ENCODE measurements at regions not wholly inside any gene's neighbourhood (a gene's known extent, or its start where the extent isn't known, plus 50 kb on each side); places are given as distances from the start of the nearest gene placed in this dataset.

GRCh38 chr3:159593927-159594605 is 394.6 kb upstream of the IL12A start:
- no peaks in the 10 kb centered on the region for H3K9me1 ChIP-seq (ENCODE audit: control insufficient read depth, extremely low read depth, insufficient read depth, low read length)
- no peak overlapping the region for H3K4me2 ChIP-seq (ENCODE audit: control insufficient read depth, extremely low read depth, insufficient read depth, low read depth, low read length)
- no peaks in the 10 kb centered on the region for H3K79me2 ChIP-seq (ENCODE audit: control insufficient read depth, insufficient read depth, low read length)
- TF ChIP-seq CTCF (optimal IDR thresholded peaks at IDR 0.05 in 1 of 3, IDR thresholded peaks at IDR 0.05 in 1 of 3, conservative IDR thresholded peaks at IDR 0.05 in 1 of 3; ENCODE audit: extremely low read depth in 1 of 3, insufficient read depth in 2 of 3, low read length in 3 of 3) (no peak), EZH2 (IDR thresholded peaks at IDR 0.05; ENCODE audit: low read length) (no peak)
- FAIRE-seq, result no peak
- DNase-seq (ENCODE audit: low read depth, low spot score), result no peak
- dilution Hi-C loops (cut with MboI; ENCODE audit: extremely low pct_ligation_motif_present, low sequenced_read_pairs), result no loop called here
- no peaks in the 10 kb centered on the region for H3K36me3 ChIP-seq (ENCODE audit: control insufficient read depth in 2 of 2, extremely low read depth in 1 of 2, insufficient read depth in 2 of 2, low read length in 2 of 2)
- no peak overlapping the region for H3K27ac ChIP-seq (ENCODE audit: control insufficient read depth, insufficient read depth, low read length)
- H3K9me3 ChIP-seq (ENCODE audit: control insufficient read depth, low read depth, low read length), result no peaks in the 10 kb centered on the region
- H3K27me3 ChIP-seq (ENCODE audit: control insufficient read depth, extremely low read depth, insufficient read depth, low read length), result peaks cover 2% of the 10 kb centered on the region
- no peaks in the 10 kb centered on the region for H3K4me1 ChIP-seq (ENCODE audit: control insufficient read depth, extremely low read depth, insufficient read depth, low read length)
- no peaks in the 10 kb centered on the region for H4K20me1 ChIP-seq (ENCODE audit: control insufficient read depth, extremely low read depth, insufficient read depth, low read length)
- H3K9ac ChIP-seq (ENCODE audit: control insufficient read depth, extremely low read depth, insufficient read depth, low read length), result no peak overlapping the region
- H2AFZ ChIP-seq (ENCODE audit: control insufficient read depth, low read length), result no peak overlapping the region
- no peak overlapping the region for H3K4me3 ChIP-seq (ENCODE audit: control insufficient read depth in 2 of 3, extremely low read depth in 1 of 3, insufficient read depth in 2 of 3, low read depth in 1 of 3, low read length in 3 of 3)

- Histone ChIP-seq H3K9me3 (ENCODE audit: control insufficient read depth, low read depth, low read length) (no peaks in the 10 kb centered on the region), H3K4me2 (ENCODE audit: control insufficient read depth, extremely low read depth, insufficient read depth, low read depth, low read length) (no peak overlapping the region), H3K79me2 (ENCODE audit: control insufficient read depth, insufficient read depth, low read length) (no peaks in the 10 kb centered on the region), H3K36me3 (ENCODE audit: control insufficient read depth in 2 of 2, extremely low read depth in 1 of 2, insufficient read depth in 2 of 2, low read length in 2 of 2) (no peaks in the 10 kb centered on the region), H3K9me1 (ENCODE audit: control insufficient read depth, extremely low read depth, insufficient read depth, low read length) (no peaks in the 10 kb centered on the region), H2AFZ (ENCODE audit: control insufficient read depth, low read length) (no peak overlapping the region), H3K27ac (ENCODE audit: control insufficient read depth, insufficient read depth, low read length) (no peak overlapping the region), H3K4me1 (ENCODE audit: control insufficient read depth, extremely low read depth, insufficient read depth, low read length) (no peaks in the 10 kb centered on the region), H4K20me1 (ENCODE audit: control insufficient read depth, extremely low read depth, insufficient read depth, low read length) (peaks cover 2% of the 10 kb centered on the region), H3K9ac (ENCODE audit: control insufficient read depth, extremely low read depth, insufficient read depth, low read length) (no peak overlapping the region), H3K27me3 (ENCODE audit: control insufficient read depth, extremely low read depth, insufficient read depth, low read length) (no peaks in the 10 kb centered on the region), H3K4me3 (ENCODE audit: control insufficient read depth in 2 of 3, extremely low read depth in 1 of 3, insufficient read depth in 2 of 3, low read depth in 1 of 3, low read length in 3 of 3) (no peak overlapping the region)
- DNase-seq (ENCODE audit: low read depth, low spot score) (no peak), FAIRE-seq (no peak)
- TF ChIP-seq CTCF (optimal IDR thresholded peaks at IDR 0.05 in 1 of 3, IDR thresholded peaks at IDR 0.05 in 1 of 3, conservative IDR thresholded peaks at IDR 0.05 in 1 of 3; ENCODE audit: extremely low read depth in 1 of 3, insufficient read depth in 2 of 3, low read length in 3 of 3) (no peak), EZH2 (IDR thresholded peaks at IDR 0.05; ENCODE audit: low read length) (no peak)
- dilution Hi-C loops (cut with MboI; ENCODE audit: extremely low pct_ligation_motif_present, low sequenced_read_pairs), result no loop called here
Measured at GRCh38 chr3:159600291-159600690, 388.3 kb upstream of the IL12A start.
